ENCODE measurements at regions not wholly inside any gene's neighbourhood (a gene's known extent, or its start where the extent isn't known, plus 50 kb on each side); places are given as distances from the start of the nearest gene placed in this dataset.
"Not testable (repeated sequence)": the region's sequence is repeated elsewhere in the genome, so short reads cannot be mapped to it uniquely, and the experiment has no call there.

DNA sequence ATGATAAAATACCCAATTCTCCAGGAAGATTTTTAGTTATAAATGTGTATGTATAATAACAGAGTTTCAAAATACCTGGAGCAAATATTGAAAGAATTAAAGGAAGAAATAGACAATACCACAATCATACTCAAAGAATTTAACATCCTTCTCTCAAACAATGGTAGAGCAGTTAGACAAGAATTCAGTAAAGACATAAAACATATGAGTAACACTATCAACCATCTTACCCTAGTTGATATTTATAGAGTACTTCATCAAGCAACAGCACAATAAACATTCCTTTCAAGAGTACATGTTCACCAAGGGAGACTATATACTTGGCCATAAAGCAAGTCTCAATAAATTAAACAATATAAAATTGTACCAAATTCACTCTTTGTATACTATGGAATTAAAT, 108.4 kb downstream of the DLEU7 start:
- Histone ChIP-seq H3K27ac (ENCODE audit: low read depth in 2 of 2, low read length in 1 of 2) (no peak overlapping the region), H3K4me1 (ENCODE audit: control insufficient read depth in 2 of 2, insufficient read depth in 2 of 2, low read length in 1 of 2) (no peaks in the 10 kb centered on the region), H3K36me3 (ENCODE audit: control insufficient read depth in 2 of 2, insufficient read depth in 2 of 2, low read length in 1 of 2) (no peaks in the 10 kb centered on the region)

DNA sequence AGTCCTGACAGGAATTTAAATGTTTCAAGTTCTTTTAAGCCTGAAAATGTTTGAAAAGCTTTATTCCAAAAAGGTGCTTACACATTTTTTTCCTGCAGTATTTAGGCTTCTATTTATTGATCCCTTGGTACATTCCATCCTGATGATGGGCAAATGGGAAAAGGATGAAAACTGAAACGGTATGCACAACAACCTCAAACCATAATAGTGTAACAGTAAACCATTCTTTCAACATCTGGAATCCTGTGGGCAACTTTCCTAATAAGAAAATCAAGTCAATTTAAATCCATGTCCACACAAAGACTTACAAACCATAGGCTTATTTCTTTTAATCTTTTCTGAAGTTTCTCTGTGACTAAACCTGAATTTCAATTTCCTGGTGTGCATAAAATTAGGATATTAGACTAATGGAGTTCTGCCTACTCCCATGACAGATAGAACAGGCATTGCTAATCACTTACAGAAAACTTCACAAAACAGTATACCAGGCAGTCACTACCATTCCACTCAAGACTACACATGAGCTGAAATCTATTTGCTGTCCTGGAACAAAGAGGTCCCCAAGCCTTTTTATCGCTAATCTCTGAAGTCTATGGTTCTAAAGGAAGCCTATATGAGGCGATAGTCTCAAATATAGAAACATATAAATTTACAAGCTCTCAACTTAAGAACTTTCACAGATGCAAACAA, 103.3 kb downstream of the DLEU7 start:
- H3K4me3 ChIP-seq (ENCODE audit: low read depth in 1 of 2, low read length in 2 of 2), result no peak overlapping the region
- H3K9me3 ChIP-seq (ENCODE audit: control insufficient read depth in 2 of 2, insufficient read depth in 1 of 2, low read depth in 1 of 2, low read length in 1 of 2), result no peaks in the 10 kb centered on the region
- H3K4me1 ChIP-seq (ENCODE audit: control insufficient read depth in 2 of 2, insufficient read depth in 2 of 2, low read length in 1 of 2), result no peaks in the 10 kb centered on the region
- no peaks in the 10 kb centered on the region for H3K36me3 ChIP-seq (ENCODE audit: control insufficient read depth in 2 of 2, insufficient read depth in 2 of 2, low read length in 1 of 2)
- H3K27me3 ChIP-seq (ENCODE audit: control insufficient read depth in 1 of 2, insufficient read depth in 2 of 2, low read length in 2 of 2), result no peaks in the 10 kb centered on the region
- no peak overlapping the region for H3K27ac ChIP-seq (ENCODE audit: low read depth in 2 of 2, low read length in 1 of 2)
- 81 to 85% methylated on average over 3 of the region's 3 CpGs for WGBS, 2 donors

More for the DNA sequence above, 108.4 kb downstream of the DLEU7 start:
- H3K9me3 ChIP-seq (ENCODE audit: control insufficient read depth in 2 of 2, insufficient read depth in 1 of 2, low read depth in 1 of 2, low read length in 1 of 2), result no peaks in the 10 kb centered on the region
- no peak overlapping the region for H3K4me3 ChIP-seq (ENCODE audit: low read depth in 1 of 2, low read length in 2 of 2)
- no peaks in the 10 kb centered on the region for H3K27me3 ChIP-seq (ENCODE audit: control insufficient read depth in 1 of 2, insufficient read depth in 2 of 2, low read length in 2 of 2)

DNA sequence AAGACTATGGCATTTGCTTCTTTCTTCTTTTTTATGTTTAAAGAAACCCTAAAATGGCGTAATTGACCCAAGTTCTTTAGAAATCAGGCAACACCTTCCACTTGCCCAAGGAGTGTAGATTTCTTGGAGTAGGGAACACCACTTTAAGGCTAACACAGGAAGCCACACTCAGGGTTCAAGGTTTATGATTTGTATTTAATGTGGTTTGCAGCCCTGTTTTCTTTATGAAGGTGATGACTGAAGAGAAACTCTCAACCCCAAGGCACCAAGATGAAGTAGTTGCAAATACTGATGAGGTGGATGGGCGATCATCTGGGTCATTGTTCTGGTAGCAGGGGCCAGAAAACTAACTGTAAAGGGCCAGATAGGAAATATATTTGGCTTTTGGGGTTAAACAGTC, 101.1 kb downstream of the DLEU7 start:
- H3K27me3 ChIP-seq (ENCODE audit: control insufficient read depth in 1 of 2, insufficient read depth in 2 of 2, low read length in 2 of 2), result no peaks in the 10 kb centered on the region
- WGBS, 2 donors, result 89 to 90% methylated on average over 2 of the region's 2 CpGs
- no peak overlapping the region for H3K4me3 ChIP-seq (ENCODE audit: low read depth in 1 of 2, low read length in 2 of 2)
- no peak overlapping the region for H3K27ac ChIP-seq (ENCODE audit: low read depth in 2 of 2, low read length in 1 of 2)
- H3K36me3 ChIP-seq (ENCODE audit: control insufficient read depth in 2 of 2, insufficient read depth in 2 of 2, low read length in 1 of 2), result no peaks in the 10 kb centered on the region
- H3K9me3 ChIP-seq (ENCODE audit: control insufficient read depth in 2 of 2, insufficient read depth in 1 of 2, low read depth in 1 of 2, low read length in 1 of 2), result no peaks in the 10 kb centered on the region
- H3K4me1 ChIP-seq (ENCODE audit: control insufficient read depth in 2 of 2, insufficient read depth in 2 of 2, low read length in 1 of 2), result no peaks in the 10 kb centered on the region

DNA sequence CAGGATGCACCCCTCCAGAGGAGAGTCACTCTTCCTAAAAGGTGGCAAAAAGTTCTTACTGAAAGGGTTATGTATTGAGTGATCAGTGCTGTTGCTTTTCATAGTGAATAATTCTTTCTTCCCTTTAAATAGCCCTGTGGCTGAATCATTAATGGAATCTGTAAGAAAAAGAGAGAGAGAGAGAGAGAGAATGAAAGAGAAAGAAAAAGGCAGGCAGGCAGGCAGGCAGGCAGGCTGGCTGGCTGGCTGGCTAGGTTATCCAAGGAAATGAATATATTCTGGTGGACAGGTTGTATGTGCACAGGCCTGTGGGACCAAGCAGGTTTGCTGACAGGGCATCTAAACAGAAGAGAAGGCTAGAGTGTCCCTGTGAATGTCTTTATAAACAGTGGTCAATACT, 100.5 kb downstream of the DLEU7 start:
- no peaks in the 10 kb centered on the region for H3K27me3 ChIP-seq (ENCODE audit: control insufficient read depth in 1 of 2, insufficient read depth in 2 of 2, low read length in 2 of 2)
- no peaks in the 10 kb centered on the region for H3K4me1 ChIP-seq (ENCODE audit: control insufficient read depth in 2 of 2, insufficient read depth in 2 of 2, low read length in 1 of 2)
- H3K36me3 ChIP-seq (ENCODE audit: control insufficient read depth in 2 of 2, insufficient read depth in 2 of 2, low read length in 1 of 2), result no peaks in the 10 kb centered on the region
- H3K4me3 ChIP-seq (ENCODE audit: low read depth in 1 of 2, low read length in 2 of 2), result no peak overlapping the region
- no peaks in the 10 kb centered on the region for H3K9me3 ChIP-seq (ENCODE audit: control insufficient read depth in 2 of 2, insufficient read depth in 1 of 2, low read depth in 1 of 2, low read length in 1 of 2)
- no peak overlapping the region for H3K27ac ChIP-seq (ENCODE audit: low read depth in 2 of 2, low read length in 1 of 2)

DNA sequence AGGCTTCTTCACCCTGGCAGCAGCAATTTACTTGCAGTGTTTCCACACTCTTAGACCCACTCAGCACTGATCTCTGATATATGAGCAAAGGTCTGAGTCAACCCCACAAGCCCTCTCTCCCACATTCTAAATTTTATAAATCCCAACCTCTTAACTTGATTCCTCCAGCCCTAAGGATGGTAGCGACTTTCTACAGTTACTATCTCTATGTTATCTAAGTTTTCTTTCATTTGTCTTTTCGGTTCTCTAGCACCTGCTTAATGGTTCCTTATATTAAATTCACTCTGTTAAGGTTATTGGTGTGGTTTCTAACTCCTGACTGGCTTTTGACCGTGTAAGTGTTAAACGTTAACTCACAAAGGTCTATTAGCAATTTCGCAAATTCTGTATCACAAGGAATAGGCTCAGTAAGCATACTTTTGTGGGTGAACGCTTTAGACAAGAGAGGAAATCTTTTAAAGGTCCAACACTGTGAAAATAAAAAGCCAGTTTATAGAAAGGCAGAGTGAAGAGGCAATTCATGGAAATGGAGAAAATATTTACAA, 99.3 kb downstream of the DLEU7 start:
- Histone ChIP-seq H3K36me3 (ENCODE audit: control insufficient read depth in 2 of 2, insufficient read depth in 2 of 2, low read length in 1 of 2) (no peaks in the 10 kb centered on the region), H3K4me1 (ENCODE audit: control insufficient read depth in 2 of 2, insufficient read depth in 2 of 2, low read length in 1 of 2) (no peaks in the 10 kb centered on the region), H3K27me3 (ENCODE audit: control insufficient read depth in 1 of 2, insufficient read depth in 2 of 2, low read length in 2 of 2) (no peaks in the 10 kb centered on the region), H3K27ac (ENCODE audit: low read depth in 2 of 2, low read length in 1 of 2) (no peak overlapping the region), H3K4me3 (ENCODE audit: low read depth in 1 of 2, low read length in 2 of 2) (no peak overlapping the region), H3K9me3 (ENCODE audit: control insufficient read depth in 2 of 2, insufficient read depth in 1 of 2, low read depth in 1 of 2, low read length in 1 of 2) (no peaks in the 10 kb centered on the region)
- WGBS, 2 donors, result 77 to 94% methylated on average over 6 of the region's 6 CpGs

DNA sequence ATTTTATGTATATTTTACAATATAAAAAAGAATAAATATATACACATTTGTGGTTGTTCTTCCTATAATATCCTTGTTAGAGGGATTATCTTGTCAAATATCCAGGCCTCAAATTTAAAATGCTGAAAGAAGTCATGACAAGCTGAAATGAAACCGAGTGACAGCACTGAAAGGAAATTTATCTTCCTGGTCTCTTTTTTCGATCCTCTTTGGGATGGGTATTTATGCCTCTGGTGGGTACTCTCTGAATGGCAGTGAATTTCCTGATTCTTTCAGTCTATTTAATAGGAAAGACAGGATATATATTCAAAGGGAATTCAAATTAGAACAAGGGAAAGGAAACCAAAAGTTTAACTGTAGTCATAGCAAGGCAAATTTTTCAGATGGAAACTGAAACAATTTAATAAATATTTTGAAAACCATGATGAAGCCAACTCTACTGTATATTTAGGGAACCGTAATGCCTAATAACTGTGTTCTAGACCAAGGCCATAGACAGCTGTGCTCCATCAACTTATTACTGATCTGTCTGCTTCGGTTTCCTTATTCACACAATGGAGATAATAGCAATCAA, 97.9 kb downstream of the DLEU7 start:
- no peaks in the 10 kb centered on the region for H3K36me3 ChIP-seq (ENCODE audit: control insufficient read depth in 2 of 2, insufficient read depth in 2 of 2, low read length in 1 of 2)
- no peaks in the 10 kb centered on the region for H3K27me3 ChIP-seq (ENCODE audit: control insufficient read depth in 1 of 2, insufficient read depth in 2 of 2, low read length in 2 of 2)
- H3K4me3 ChIP-seq (ENCODE audit: low read depth in 1 of 2, low read length in 2 of 2), result no peak overlapping the region
- H3K27ac ChIP-seq (ENCODE audit: low read depth in 2 of 2, low read length in 1 of 2), result no peak overlapping the region
- no peaks in the 10 kb centered on the region for H3K9me3 ChIP-seq (ENCODE audit: control insufficient read depth in 2 of 2, insufficient read depth in 1 of 2, low read depth in 1 of 2, low read length in 1 of 2)
- no peaks in the 10 kb centered on the region for H3K4me1 ChIP-seq (ENCODE audit: control insufficient read depth in 2 of 2, insufficient read depth in 2 of 2, low read length in 1 of 2)
- WGBS, 2 donors, result 70 to 73% methylated on average over 4 of the region's 4 CpGs

DNA sequence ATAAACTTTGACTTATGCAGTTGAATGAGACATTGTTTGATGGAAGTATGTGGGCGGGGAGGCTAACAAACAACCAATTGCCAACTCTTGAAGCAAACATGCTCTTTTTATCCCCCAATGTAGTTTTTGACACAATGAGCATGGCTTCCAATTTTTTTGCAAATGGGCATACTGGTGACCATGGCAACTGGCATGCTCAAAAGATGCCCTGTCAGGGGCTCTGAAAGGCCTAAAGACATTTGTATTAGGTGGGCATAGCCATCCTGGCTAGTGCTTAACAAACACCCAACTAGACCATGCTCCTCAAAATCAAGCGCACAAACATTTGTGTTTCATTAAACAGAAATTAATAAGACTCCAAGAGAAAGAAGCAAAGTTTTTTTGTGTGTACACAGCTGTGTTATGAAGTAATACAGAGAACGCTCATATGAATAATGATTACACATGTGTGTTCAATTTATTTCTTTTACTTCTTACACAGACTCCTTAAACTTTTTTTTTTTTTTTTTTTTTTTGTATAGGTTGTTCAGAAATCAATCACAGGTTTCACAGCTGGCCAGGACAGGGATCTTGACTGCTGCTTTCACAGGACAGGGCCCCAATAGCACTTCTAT, 95.6 kb downstream of the DLEU7 start:
- no peaks in the 10 kb centered on the region for H3K27me3 ChIP-seq (ENCODE audit: control insufficient read depth in 1 of 2, insufficient read depth in 2 of 2, low read length in 2 of 2)
- no peak overlapping the region for H3K27ac ChIP-seq (ENCODE audit: low read depth in 2 of 2, low read length in 1 of 2)
- no peaks in the 10 kb centered on the region for H3K36me3 ChIP-seq (ENCODE audit: control insufficient read depth in 2 of 2, insufficient read depth in 2 of 2, low read length in 1 of 2)
- WGBS, 2 donors, result 66 to 72% methylated on average over 3 of the region's 3 CpGs
- H3K4me1 ChIP-seq (ENCODE audit: control insufficient read depth in 2 of 2, insufficient read depth in 2 of 2, low read length in 1 of 2), result no peaks in the 10 kb centered on the region
- no peaks in the 10 kb centered on the region for H3K9me3 ChIP-seq (ENCODE audit: control insufficient read depth in 2 of 2, insufficient read depth in 1 of 2, low read depth in 1 of 2, low read length in 1 of 2)
- H3K4me3 ChIP-seq (ENCODE audit: low read depth in 1 of 2, low read length in 2 of 2), result no peak overlapping the region

DNA sequence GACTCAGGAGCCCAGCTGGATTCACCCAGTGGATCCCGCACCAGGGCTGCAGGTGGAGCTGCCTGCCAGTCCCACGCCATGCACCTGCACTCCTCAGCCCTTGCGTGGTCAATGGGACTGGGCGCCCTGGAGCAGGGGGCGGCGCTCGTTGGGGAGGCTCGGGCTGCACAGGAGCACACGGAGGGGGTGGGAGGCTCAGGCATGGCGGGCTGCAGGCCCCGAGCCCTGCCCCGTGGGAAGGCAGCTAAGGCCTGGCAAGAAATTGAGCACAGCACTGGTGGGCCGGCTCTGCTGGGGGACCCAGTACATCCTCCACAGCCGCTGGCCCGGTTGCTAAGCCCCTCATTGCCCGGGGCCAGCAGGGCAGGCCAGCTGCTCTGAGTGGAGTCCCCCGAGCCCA, 90.3 kb downstream of the DLEU7 start:
- not testable (repeated sequence) for H3K27ac ChIP-seq (ENCODE audit: low read depth in 2 of 2, low read length in 1 of 2); H3K4me3 ChIP-seq (ENCODE audit: low read depth in 1 of 2, low read length in 2 of 2); H3K9me3 ChIP-seq (ENCODE audit: control insufficient read depth in 2 of 2, insufficient read depth in 1 of 2, low read depth in 1 of 2, low read length in 1 of 2); H3K27me3 ChIP-seq (ENCODE audit: control insufficient read depth in 1 of 2, insufficient read depth in 2 of 2, low read length in 2 of 2); H3K4me1 ChIP-seq (ENCODE audit: control insufficient read depth in 2 of 2, insufficient read depth in 2 of 2, low read length in 1 of 2); H3K36me3 ChIP-seq (ENCODE audit: control insufficient read depth in 2 of 2, insufficient read depth in 2 of 2, low read length in 1 of 2)
- WGBS, 2 donors, result 94 to 97% methylated on average over 17 of the region's 17 CpGs

DNA sequence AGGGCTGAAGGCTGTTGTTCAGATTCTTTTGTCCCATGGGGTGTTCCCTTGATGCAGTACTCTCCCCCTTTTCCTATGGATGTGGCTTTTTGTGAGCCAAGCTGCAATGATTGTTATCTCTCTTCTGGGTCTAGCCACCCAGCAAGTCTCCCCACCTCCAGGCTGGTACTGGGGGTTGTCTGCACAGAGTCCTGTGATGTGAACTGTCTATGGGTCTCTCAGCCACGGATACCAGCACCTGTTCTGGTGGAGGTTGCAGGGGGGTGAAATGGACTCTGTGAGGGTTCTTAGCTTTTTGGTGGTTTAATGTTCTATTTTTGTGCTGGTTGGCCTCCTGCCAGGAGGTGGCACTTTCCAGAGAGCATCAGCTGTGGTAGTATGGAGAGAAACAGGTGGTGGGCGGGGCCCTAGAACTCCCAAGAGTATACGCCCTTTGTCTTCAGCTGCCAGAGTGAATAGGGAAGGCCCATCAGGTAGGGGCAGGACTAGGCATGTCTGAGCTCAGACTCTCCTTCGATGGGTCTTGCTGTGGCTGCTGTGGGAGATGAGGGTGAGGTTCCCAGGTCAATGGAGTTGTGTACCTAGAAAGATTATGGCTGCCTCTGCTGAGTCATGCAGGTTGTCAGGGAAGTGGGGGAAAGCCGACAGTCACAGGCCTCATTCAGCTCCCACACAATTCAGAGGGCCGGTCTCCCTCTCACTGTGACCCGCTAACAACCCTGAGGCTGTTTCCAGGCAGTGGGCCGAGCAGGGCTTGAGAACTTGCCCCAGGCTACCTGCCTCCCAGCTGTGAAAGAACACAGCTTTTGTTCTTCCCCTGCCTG, 87.4 kb downstream of the DLEU7 start:
- peak overlapping the region; percentile 80 to 92 for H3K27ac ChIP-seq (ENCODE audit: low read depth in 2 of 2, low read length in 1 of 2)
- not testable (repeated sequence) for H3K9me3 ChIP-seq (ENCODE audit: control insufficient read depth in 2 of 2, insufficient read depth in 1 of 2, low read depth in 1 of 2, low read length in 1 of 2); H3K27me3 ChIP-seq (ENCODE audit: control insufficient read depth in 1 of 2, insufficient read depth in 2 of 2, low read length in 2 of 2); H3K4me3 ChIP-seq (ENCODE audit: low read depth in 1 of 2, low read length in 2 of 2); H3K4me1 ChIP-seq (ENCODE audit: control insufficient read depth in 2 of 2, insufficient read depth in 2 of 2, low read length in 1 of 2); H3K36me3 ChIP-seq (ENCODE audit: control insufficient read depth in 2 of 2, insufficient read depth in 2 of 2, low read length in 1 of 2)
- WGBS, 2 donors, result 42 to 59% methylated on average over 8 of the region's 8 CpGs
